H1 (cell line): ENCODE measurements at regions not wholly inside any gene's neighbourhood (a gene's known extent, or its start where the extent isn't known, plus 50 kb on each side); places are given as distances from the start of the nearest gene placed in this dataset.

Experiments
- CTCF ChIA-PET: fragments of 300-600 bp; sonication (Branson Sonifier 250); formaldehyde crosslinking; loops from one replicate; lab custom pipeline; 2021; ENCODE audit not compliant: partially characterized antibody; lab: Charles Lee
- POLR2A ChIA-PET: fragments of 300-600 bp; sonication (Branson Sonifier 250); formaldehyde crosslinking; loops from one replicate; lab custom pipeline; 2021; ENCODE audit warnings: inconsistent platforms; ENCODE audit not compliant: partially characterized antibody; lab: Charles Lee
- DNase-seq, 2 experiments: peaks; one replicate each; pipeline versions ENCODE4 v3.0.0 to v3.0.0-alpha.2; 2010 to 2022; ENCODE audit warnings: low spot score in 2 of 2, low read depth in 1 of 2, mixed read lengths in 1 of 2
- FAIRE-seq: peaks from 2 replicates; lab custom pipeline; 2011; peaks lifted over from hg19 to GRCh38; lab: Jason Lieb, UNC
- H2AFZ ChIP-seq: 2 replicates; pipeline ENCODE4 v1.8.1; 2012; ENCODE audit warnings: low read length, inconsistent platforms
- H2AK5ac ChIP-seq: 2 replicates; pipeline ENCODE4 v1.6.1; 2013; ENCODE audit warnings: low read depth, low read length
- H2BK120ac ChIP-seq: replicated peaks from 2 replicates; pipeline ENCODE3; 2013; ENCODE audit warnings: low read depth, low read length, inconsistent platforms
- H2BK12ac ChIP-seq: 2 replicates; pipeline ENCODE4 v1.6.1; 2013; ENCODE audit warnings: low read depth, low read length
- H2BK15ac ChIP-seq: 2 replicates; pipeline ENCODE4 v1.6.1; 2013; ENCODE audit warnings: low read length
- H2BK20ac ChIP-seq: 2 replicates; pipeline ENCODE4 v1.6.1; 2013; ENCODE audit warnings: low read length
- H2BK5ac ChIP-seq: 2 replicates; pipeline ENCODE4 v1.6.1; 2013; ENCODE audit warnings: low read depth, low read length
- H3K14ac ChIP-seq: 2 replicates; pipeline ENCODE4 v1.6.1; 2013; ENCODE audit warnings: inconsistent platforms; ENCODE audit not compliant: insufficient read length
- H3K18ac ChIP-seq: 2 replicates; pipeline ENCODE4 v1.6.1; 2013; ENCODE audit warnings: low read length; ENCODE audit errors: extremely low read depth
- H3K23ac ChIP-seq: 2 replicates; pipeline ENCODE4 v1.6.1; 2013; ENCODE audit warnings: inconsistent platforms; ENCODE audit not compliant: insufficient read length
- H3K23me2 ChIP-seq: 2 replicates; pipeline ENCODE4 v1.6.1; 2013; ENCODE audit warnings: low read depth, low read length
- H3K27ac ChIP-seq: 2 replicates; pipeline ENCODE4 v1.6.1; 2011; ENCODE audit warnings: low read depth, low read length, inconsistent platforms
- H3K27me3 ChIP-seq, 4 experiments: replicated peaks in 1 of 4; 1 replicate in 1 of 4; 2 replicates in 3 of 4; pipeline versions ENCODE4 v1.6.1 to v1.8.1; 2011 to 2013; ENCODE audit warnings: low read length in 3 of 4, mild to moderate bottlenecking in 3 of 4, inconsistent platforms in 2 of 4, mixed read lengths in 2 of 4, moderate library complexity in 1 of 4; ENCODE audit not compliant: control insufficient read depth in 3 of 4, insufficient read depth in 3 of 4; ENCODE audit errors: extremely low read depth in 1 of 4
- H3K36me3 ChIP-seq, 4 experiments: 2 replicates each; pipeline versions ENCODE4 v1.6.1 to v1.8.1; 2011 to 2013; ENCODE audit warnings: mild to moderate bottlenecking in 4 of 4, low read length in 3 of 4, moderate library complexity in 2 of 4, control low read depth in 1 of 4, inconsistent platforms in 1 of 4; ENCODE audit not compliant: insufficient read depth in 4 of 4, control insufficient read depth in 2 of 4
- H3K4ac ChIP-seq: replicated peaks from 2 replicates; pipeline ENCODE3; 2013; ENCODE audit warnings: low read length, low read depth, mixed read lengths, inconsistent platforms; ENCODE audit not compliant: insufficient read length
- H3K4me1 ChIP-seq, 4 experiments: replicated peaks in 1 of 4; 1 replicate in 1 of 4; 2 replicates in 3 of 4; pipeline versions ENCODE4 v1.6.1 to v1.8.1; 2011 to 2013; ENCODE audit warnings: low read length in 3 of 4, inconsistent platforms in 2 of 4, mixed read lengths in 1 of 4; ENCODE audit not compliant: insufficient read depth in 4 of 4, control insufficient read depth in 3 of 4
- H3K4me2 ChIP-seq, 2 experiments: 2 replicates each; pipeline versions ENCODE4 v1.6.1 to v1.8.1; 2011 to 2013; ENCODE audit warnings: low read depth in 2 of 2, low read length in 2 of 2, control low read depth in 1 of 2, inconsistent platforms in 1 of 2, mild to moderate bottlenecking in 1 of 2; ENCODE audit not compliant: insufficient read depth in 1 of 2
- H3K4me3 ChIP-seq, 4 experiments: fragments of 200-600, 300-600 bp in 1 of 4; sonication (generic), shearing (Covaris generic), sonication (Bioruptor Twin) in 1 of 4; 2 replicates each; pipeline versions ENCODE4 v1.5.1 to v1.8.1; 2011 to 2016; ENCODE audit warnings: low read length in 4 of 4, low read depth in 3 of 4, control low read depth in 2 of 4, inconsistent platforms in 2 of 4, mild to moderate bottlenecking in 2 of 4, mixed read lengths in 1 of 4, moderate library complexity in 1 of 4; ENCODE audit not compliant: insufficient read depth in 2 of 4; ENCODE audit errors: extremely low read depth in 1 of 4
- H3K56ac ChIP-seq: replicated peaks from 2 replicates; pipeline ENCODE3; 2013; ENCODE audit warnings: low read depth, mild to moderate bottlenecking, mixed read lengths, low read length, inconsistent platforms; ENCODE audit not compliant: insufficient read length
- H3K79me1 ChIP-seq: 2 replicates; pipeline ENCODE4 v1.6.1; 2013; ENCODE audit warnings: low read depth, low read length, control low read depth
- H3K79me2 ChIP-seq, 2 experiments: 2 replicates each; pipeline versions ENCODE4 v1.6.1 to v1.8.1; 2012 to 2013; ENCODE audit warnings: low read length in 2 of 2, mild to moderate bottlenecking in 2 of 2, inconsistent platforms in 1 of 2; ENCODE audit not compliant: insufficient read depth in 2 of 2, control insufficient read depth in 1 of 2
- H3K9ac ChIP-seq, 4 experiments: replicated peaks in 1 of 4; 1 replicate in 1 of 4; 2 replicates in 3 of 4; pipeline versions ENCODE4 v1.6.1 to v1.8.1; 2011 to 2013; ENCODE audit warnings: low read depth in 3 of 4, low read length in 3 of 4, control low read depth in 2 of 4, mild to moderate bottlenecking in 2 of 4, moderate library complexity in 2 of 4, inconsistent platforms in 1 of 4; ENCODE audit errors: extremely low read depth in 1 of 4
- H3K9me3 ChIP-seq, 2 experiments: 2 replicates each; pipeline versions ENCODE4 v1.6.1 to v1.8.1; 2012 to 2013; ENCODE audit warnings: mild to moderate bottlenecking in 2 of 2, moderate library complexity in 2 of 2, control low read depth in 1 of 2, inconsistent platforms in 1 of 2, low read depth in 1 of 2, low read length in 1 of 2, mixed read lengths in 1 of 2; ENCODE audit not compliant: insufficient read depth in 2 of 2
- H4K20me1 ChIP-seq, 2 experiments: replicated peaks in 1 of 2; 2 replicates each; pipeline versions ENCODE3 to v1.8.1; 2011 to 2013; ENCODE audit warnings: inconsistent platforms in 2 of 2, low read length in 2 of 2, mild to moderate bottlenecking in 1 of 2; ENCODE audit not compliant: insufficient read depth in 2 of 2, control insufficient read depth in 1 of 2
- H4K5ac ChIP-seq: 2 replicates; pipeline ENCODE4 v1.6.1; 2013; ENCODE audit warnings: low read length, low read depth, mixed read lengths, inconsistent platforms; ENCODE audit not compliant: insufficient read length
- H4K8ac ChIP-seq: 2 replicates; pipeline ENCODE4 v1.8.0; 2013; ENCODE audit warnings: mild to moderate bottlenecking, moderate library complexity, low read length, inconsistent platforms; ENCODE audit not compliant: insufficient read depth; ENCODE audit errors: extremely low read depth
- H4K91ac ChIP-seq: replicated peaks from 2 replicates; pipeline ENCODE3; 2013; ENCODE audit warnings: low read length, mixed read lengths, inconsistent platforms; ENCODE audit not compliant: insufficient read length
- BACH1 ChIP-seq: IDR thresholded peaks from 2 replicates; pipeline ENCODE4 v1.6.1; 2012; ENCODE audit warnings: low read length, improper control_type of control experiment
- CBX5 ChIP-seq: fragments of 300-800, 300-1000 bp; sonication (generic); IDR thresholded peaks from 2 replicates; pipeline ENCODE4 v1.7.1; 2016; ENCODE audit warnings: antibody characterized with exemption, low read length, low read depth
- CHD2 ChIP-seq: IDR thresholded peaks from 2 replicates; pipeline ENCODE4 v1.6.1; 2012; ENCODE audit warnings: low read length, improper control_type of control experiment
- CTBP2 ChIP-seq: IDR thresholded peaks from 2 replicates; pipeline ENCODE4 v1.7.0; 2011; ENCODE audit warnings: borderline replicate concordance, mild to moderate bottlenecking, moderate library complexity, mixed read lengths, low read length; ENCODE audit not compliant: insufficient read depth, insufficient read length
- EP300 ChIP-seq, 2 experiments: IDR thresholded peaks; 1 replicate in 1 of 2; 2 replicates in 1 of 2; pipeline ENCODE4 v1.6.1; 2011 to 2012; ENCODE audit warnings: low read depth in 2 of 2, low read length in 2 of 2, mild to moderate bottlenecking in 2 of 2, borderline replicate concordance in 1 of 2, inconsistent platforms in 1 of 2, moderate library complexity in 1 of 2
- EZH2 ChIP-seq: fragments of 200-600 bp; sonication (generic); IDR thresholded peaks from 2 replicates; pipeline ENCODE4 v1.7.1; 2012; ENCODE audit warnings: low read depth, mild to moderate bottlenecking, moderate library complexity, low read length, inconsistent platforms; ENCODE audit not compliant: severe bottlenecking
- HDAC2 ChIP-seq, 2 experiments: fragments of 300-600 bp in 1 of 2; sonication (generic) in 1 of 2; IDR thresholded peaks; 2 replicates each; pipeline ENCODE4 v1.6.1; 2011 to 2012; ENCODE audit warnings: low read depth in 2 of 2, low read length in 2 of 2, mild to moderate bottlenecking in 2 of 2, moderate library complexity in 2 of 2, borderline replicate concordance in 1 of 2, inconsistent platforms in 1 of 2
- KDM5A ChIP-seq: fragments of 200-600 bp; IDR thresholded peaks from 2 replicates; pipeline ENCODE4 v1.7.1; 2012; ENCODE audit warnings: mild to moderate bottlenecking, low read length, inconsistent platforms, mixed read lengths
- SIRT6 ChIP-seq: IDR thresholded peaks from one replicate; pipeline ENCODE4 v1.7.1; 2012; ENCODE audit warnings: low read length, inconsistent platforms
- SP2 ChIP-seq: IDR thresholded peaks from 2 replicates; pipeline ENCODE4 v1.6.1; 2012; ENCODE audit warnings: mild to moderate bottlenecking, low read length, inconsistent platforms
- TAF7 ChIP-seq: optimal IDR thresholded peaks from 2 replicates; pipeline ENCODE3; 2011; ENCODE audit warnings: low read depth, mild to moderate bottlenecking, inconsistent platforms, low read length, moderate library complexity, borderline replicate concordance

- Histone ChIP-seq H2BK12ac (no peak overlapping the region), H3K79me1 (no peaks in the 10 kb centered on the region), H3K14ac (no peak overlapping the region), H2AK5ac (no peak overlapping the region), H2BK15ac (no peak overlapping the region), H3K4me1 (no peaks in the 10 kb centered on the region), H3K4me2 (no peak overlapping the region), H3K56ac (no peak overlapping the region), H3K27ac (no peak overlapping the region), H2AFZ (no peak overlapping the region), H3K4ac (no peak overlapping the region), H3K9ac (no peak overlapping the region), H4K20me1 (no peaks in the 10 kb centered on the region), H3K36me3 (no peaks in the 10 kb centered on the region), H4K5ac (no peak overlapping the region), H3K18ac (no peak overlapping the region), H3K27me3 (no peaks in the 10 kb centered on the region), H3K79me2 (no peaks in the 10 kb centered on the region), H4K91ac (no peak overlapping the region), H2BK20ac (no peak overlapping the region), H2BK5ac (no peak overlapping the region), H2BK120ac (no peak overlapping the region), H4K8ac (no peak overlapping the region), H3K23ac (no peak overlapping the region), H3K9me3 (0 out of 4 replicates have a peak, but pooled peaks cover 0 to 4% of the 10 kb centered on the region in 2 experiments), H3K4me3 (no peak overlapping the region), H3K23me2 (no peaks in the 10 kb centered on the region)
- CTCF ChIA-PET, result interaction anchor here (1.0 kb wide), 1 partner anchor 171 kb away, joined by 3 read pairs; no protein-coding TSS in a partner anchor
- DNase-seq (no peak), FAIRE-seq (no peak)
- TF ChIP-seq TAF7, result no peak
- TF ChIP-seq SIRT6, result no peak
- TF ChIP-seq HDAC2 (IDR thresholded peaks at IDR 0.05; ENCODE audit: borderline replicate concordance in 1 of 2, low read depth in 2 of 2, low read length in 2 of 2), result no peak
- TF ChIP-seq CTBP2, result no peak
- no peak for TF ChIP-seq CBX5
- no peak for TF ChIP-seq BACH1
- TF ChIP-seq SP2, result no peak
- no peak for TF ChIP-seq CHD2
- no peak for TF ChIP-seq KDM5A
- no peak for TF ChIP-seq EP300 (IDR thresholded peaks at IDR 0.05; ENCODE audit: borderline replicate concordance in 1 of 2, low read depth in 2 of 2, low read length in 2 of 2)
- TF ChIP-seq EZH2, result no peak
- POLR2A ChIA-PET, result no interaction called here
These were observed 371.3 kb downstream of the ZBBX start for GRCh38 chr3:167008791-167009190.
